Stimulated activated CD4-positive, alpha-beta T cell treated with anti-CD3 and anti-CD28 coated beads, Interleukin-4, amount 100 ng/mL, for 48 hours (primary cell): ENCODE measurements at regions not wholly inside any gene's neighbourhood (a gene's known extent, or its start where the extent isn't known, plus 50 kb on each side); places are given as distances from the start of the nearest gene placed in this dataset.

Experiments used
- DNase-seq, 2 donors: peaks; one replicate each; pipeline ENCODE4 v3.0.0-alpha.2; 2020; ENCODE audit warnings: low read depth in 2 of 2

DNA sequence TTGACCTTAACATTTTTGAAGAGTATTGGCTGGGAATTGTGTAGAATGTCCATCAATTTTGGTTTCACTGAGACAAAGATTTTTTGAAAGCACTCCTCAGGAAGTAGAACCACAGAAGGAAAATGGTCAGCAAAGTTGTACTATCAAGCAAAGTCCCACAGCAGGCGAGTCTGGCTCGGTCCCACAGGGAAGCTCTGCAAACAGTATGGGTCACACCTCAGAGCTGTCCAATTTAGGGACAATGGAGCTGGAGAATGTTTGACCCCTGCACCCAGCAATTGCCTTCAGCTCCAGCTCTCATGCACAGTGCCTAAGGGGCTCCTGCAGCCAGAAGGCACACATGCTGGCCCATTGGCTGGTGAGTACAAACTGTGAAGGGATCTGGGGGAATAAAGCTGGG is 147.0 kb downstream of the MAFB start:
- no peak for DNase-seq

GRCh38 chr20:40540166-40540565 is 148.9 kb downstream of the MAFB start:
- no peak for DNase-seq

GRCh38 chr20:40538131-40538530 is 150.9 kb downstream of the MAFB start:
- no peak for DNase-seq

DNA sequence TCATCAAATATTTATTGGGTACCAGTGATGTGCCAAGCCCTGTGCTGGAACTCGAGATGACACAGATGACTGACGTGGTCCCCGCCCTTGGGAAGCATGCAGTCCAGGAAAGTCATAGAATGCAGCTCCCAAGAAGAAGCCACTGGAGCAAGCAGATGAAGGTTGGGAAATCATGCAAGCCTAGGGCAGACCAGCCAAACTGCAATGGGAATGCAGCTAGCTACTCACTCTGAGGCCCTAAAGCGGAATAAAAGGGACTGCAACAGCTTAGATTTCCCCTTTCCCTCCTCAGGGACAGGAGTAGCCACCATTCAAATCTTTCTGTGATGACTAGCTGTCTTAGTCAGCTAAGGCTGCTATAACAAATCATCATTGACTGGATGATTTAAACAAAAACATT is 152.2 kb downstream of the MAFB start:
- no peak for DNase-seq

- DNase-seq = no peak
Observed at GRCh38 chr20:40535816-40536215, 153.2 kb downstream of the MAFB start.

DNA sequence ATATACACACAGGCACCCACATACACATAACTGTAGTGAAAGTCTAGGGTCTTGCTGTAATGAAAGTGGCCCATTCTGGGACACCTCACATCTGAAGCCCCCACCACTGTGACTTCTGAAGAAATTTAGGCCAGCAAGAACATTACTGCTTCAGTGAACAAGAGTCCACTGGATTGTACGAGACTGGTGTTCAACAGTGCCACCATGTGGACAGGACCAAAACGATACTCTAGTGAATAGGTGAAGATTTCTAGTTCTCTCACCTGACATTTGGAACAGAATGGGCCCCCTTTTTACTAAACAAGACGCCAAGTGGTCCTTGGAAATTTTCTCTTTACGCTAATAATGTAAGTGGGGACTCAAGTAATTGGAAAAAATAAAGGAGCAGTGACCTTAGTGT is 156.9 kb downstream of the MAFB start:
- peak in 1 of 2 donors; percentile 3 for DNase-seq

GRCh38 chr20:40525351-40525750 is 163.7 kb downstream of the MAFB start:
- no peak for DNase-seq

GRCh38 chr20:40524071-40524470 is 165.0 kb downstream of the MAFB start:
- no peak for DNase-seq

- no peak for DNase-seq
Observed at GRCh38 chr20:40522405-40522804, 166.6 kb downstream of the MAFB start.

- no peak for DNase-seq
Observed at GRCh38 chr20:40521962-40522361, 167.1 kb downstream of the MAFB start.

DNA sequence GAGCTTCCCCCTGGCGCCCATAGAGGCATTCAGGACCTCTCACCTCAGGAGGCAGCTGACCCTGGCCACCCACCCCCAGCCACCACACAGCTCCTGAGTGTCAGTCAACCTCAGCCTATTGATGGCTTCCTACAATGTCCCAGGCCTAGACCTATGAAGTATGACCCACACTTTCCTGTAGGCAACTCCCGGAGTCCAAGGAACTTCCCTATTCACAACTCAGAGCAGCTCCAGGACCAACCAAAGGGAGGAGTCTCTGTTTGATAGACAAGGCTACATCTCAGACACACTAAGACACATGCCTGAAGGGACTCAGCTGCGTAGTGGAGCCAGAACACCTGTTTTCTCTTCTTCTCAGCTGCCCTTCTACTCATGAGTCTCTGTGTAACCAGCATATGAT is 169.1 kb downstream of the MAFB start:
- no peak for DNase-seq

DNA sequence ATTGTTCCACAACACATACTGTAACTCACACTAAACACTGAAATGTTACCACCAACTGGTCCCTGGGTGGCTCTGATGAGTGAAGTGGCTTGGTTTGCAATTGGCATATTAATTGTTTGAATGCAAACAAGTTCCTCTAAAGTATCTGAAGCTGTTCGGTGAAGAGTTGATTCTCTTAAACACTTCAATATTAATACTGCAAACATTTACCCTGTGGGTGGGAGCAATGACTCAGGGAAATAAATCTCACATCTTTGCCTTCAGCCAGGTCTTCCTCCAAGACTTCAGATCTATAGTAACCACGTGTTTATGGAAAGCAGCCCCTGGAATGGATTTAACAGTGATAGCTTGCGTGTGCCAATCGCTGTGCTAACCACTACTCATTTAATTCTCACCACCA is 176.0 kb downstream of the MAFB start:
- no peak for DNase-seq

DNA sequence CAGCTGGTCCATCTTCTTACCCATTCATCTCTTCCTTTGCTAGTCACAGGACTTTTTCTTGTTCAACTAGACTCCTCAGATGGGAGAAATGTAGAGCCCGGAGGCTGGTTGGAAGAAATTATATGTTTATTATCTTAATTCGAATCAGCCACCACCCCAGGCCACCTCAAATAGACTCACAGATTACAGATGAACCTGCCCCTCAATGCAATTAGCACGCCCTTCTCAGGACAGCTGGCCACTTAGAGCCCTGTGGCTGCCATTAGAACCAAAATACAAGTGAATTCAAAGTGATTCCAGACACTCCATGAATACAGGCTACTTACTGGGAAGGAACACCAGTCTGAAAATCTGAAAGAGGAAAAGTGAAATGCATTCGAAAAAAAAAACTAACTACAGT is 176.4 kb downstream of the MAFB start:
- DNase-seq = no peak

DNA sequence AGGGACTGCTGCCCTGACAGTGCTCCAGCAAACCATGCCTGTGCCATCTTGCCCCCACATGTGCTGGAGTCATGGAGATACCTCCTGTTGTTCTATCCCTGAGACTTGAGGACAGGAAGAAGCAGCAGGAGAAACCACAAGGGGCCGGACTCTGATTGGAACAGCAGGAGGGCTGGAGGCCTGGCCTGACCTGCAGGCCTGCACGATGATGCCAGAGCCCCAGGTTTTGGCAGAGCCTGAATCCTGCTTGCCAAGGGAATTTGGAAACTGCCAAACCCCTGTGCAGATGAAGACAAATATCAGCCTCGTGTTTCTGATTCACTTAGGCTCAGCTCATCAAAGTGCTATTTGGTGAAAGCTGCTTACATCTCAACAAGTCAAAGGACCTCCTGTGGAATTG is 177.6 kb downstream of the MAFB start:
- DNase-seq = no peak

DNA sequence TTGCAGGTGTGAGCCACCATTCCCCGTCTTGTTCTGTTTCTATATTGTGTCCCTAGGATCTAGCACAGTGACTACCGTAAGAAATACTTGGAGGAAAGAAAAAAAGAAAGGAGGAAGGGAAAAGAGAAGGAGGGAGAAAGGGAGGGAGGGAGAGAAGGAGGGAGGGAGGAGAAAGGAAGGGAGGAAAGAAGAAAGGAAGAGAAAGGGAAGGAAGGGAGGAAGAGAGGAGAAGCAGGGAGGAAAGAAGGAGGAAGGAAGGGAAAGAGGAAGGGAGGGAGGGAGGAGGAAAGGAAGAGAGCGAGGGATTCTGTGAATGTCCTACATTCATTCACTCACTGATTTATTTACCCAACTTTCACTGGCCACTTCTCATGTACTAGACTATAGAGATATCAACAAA is 178.4 kb downstream of the MAFB start:
- no peak for DNase-seq

DNA sequence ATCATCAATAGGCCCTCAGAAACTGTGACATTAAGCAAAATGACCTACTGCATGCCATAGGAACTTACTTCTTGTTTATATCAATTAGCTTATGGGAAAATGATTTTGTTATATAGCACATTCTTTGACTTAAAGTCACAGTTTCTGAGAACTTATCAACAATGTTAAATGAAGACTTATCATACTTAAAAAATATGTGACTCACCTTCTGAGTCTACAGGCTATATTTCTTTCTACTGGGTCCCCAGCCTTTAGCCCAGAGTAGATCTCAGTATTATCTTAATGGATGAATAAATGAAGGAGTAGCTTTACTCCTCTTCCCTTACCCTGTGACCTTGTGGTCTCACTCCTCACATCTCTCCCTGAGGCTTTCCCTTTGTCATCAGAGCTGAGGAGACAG is 180.2 kb downstream of the MAFB start:
- DNase-seq = no peak

DNA sequence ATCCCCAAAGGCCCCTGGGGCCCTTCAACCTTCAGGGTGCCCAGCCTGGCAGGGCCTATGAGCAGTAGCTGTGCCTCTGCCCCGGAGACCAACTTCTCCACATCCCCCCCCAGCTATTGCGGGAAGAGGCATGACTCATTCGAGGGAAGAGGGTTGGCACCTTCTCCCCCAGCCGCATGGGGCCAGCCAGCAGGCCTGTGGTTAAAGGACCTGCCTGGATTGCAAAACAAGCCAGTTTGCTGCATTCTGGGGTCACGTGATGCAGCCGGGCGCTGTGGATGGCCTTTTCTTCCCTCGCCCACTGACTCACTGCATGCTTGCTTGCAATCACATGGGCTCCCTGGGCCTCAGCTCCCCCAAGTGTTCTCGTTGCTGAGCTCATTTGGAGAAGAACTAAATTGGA is 182.5 kb downstream of the MAFB start:
- DNase-seq = peak; percentile 0 to 1

DNA sequence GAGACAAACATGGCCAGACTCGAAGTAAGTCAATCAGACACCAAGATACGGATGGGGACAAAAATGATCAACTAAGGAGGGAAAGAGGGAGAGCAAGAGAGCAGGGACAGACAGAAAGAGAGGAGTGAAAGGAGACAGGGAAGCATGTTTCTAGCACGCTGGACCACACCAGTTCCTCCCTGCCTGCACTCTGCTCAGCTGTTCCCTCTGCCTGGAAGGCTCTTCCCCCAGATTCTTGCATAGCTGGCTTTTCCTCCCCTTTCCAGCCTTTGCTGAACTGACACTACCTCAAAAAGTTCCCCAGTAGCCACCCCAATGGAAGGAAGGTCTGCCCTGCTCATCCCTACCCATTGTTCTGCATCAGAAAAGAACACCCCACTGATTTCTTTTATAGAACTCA is 185.9 kb downstream of the MAFB start:
- DNase-seq = no peak

- no peak for DNase-seq
Observed at GRCh38 chr20:40502576-40502975, 186.5 kb downstream of the MAFB start.

GRCh38 chr20:40499391-40499790 is 189.6 kb downstream of the MAFB start:
- no peak for DNase-seq

DNA sequence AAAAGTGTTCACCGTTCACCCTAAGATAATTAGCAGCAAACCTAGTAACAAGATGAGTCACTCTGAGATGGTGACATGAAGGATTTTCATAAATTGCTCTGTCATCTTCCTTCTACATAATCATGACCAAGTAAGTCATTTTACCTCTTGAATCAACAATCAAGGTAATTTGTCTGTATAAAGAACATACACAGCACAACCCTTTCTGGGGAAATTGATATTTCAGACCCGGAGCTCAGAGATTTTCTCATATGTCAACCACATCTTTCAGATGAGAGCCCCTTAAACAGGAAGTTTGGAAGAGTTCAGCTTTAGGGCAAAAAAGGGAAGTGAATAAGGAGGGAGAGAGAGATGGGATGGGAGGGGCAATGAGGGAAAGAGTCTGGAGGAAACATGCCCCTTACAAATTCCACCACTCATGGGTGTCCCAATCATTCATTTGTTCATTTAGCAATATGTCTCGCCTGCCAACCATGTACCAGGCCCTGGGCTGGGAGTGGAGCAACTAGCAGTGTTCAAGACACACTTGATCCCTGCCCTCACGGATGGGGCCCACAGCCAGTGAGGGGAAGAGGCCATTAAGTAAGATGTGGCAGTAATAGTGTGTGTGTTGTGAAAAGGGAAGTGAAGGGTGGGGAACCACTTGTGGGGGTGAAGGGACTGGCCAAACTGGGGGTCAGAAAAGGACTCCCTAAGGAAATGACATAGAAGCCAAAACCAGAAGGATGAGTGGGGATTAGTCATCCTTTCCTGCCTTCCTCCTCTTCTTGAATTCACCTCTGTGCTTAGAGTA is 190.9 kb downstream of the MAFB start:
- DNase-seq = no peak

GRCh38 chr20:40495956-40496355 is 193.1 kb downstream of the MAFB start:
- DNase-seq = no peak

DNA sequence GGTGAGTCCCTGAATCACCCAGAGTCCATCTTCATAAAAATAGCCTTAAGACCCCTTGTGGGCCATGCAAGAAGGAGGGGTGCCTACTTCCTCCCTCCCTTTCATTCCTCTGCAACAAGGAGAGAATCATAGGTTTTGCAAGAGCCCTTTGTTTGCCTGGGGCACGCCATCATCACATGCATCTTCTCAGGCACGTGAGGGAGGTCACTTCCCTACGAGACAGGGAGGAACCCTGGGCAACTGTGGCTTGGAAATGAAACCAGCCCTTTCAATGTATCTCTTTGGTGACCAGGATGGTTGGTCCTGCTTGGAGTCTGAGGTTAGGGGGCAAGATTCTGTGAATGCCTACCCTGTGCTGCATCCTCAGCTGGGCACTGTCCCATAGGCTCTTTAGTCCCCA is 194.8 kb downstream of the MAFB start:
- no peak for DNase-seq

- no peak for DNase-seq
Observed at GRCh38 chr20:40493549-40493948, 195.5 kb downstream of the MAFB start.
